ENCODE measurements at regions not wholly inside any gene's neighbourhood (a gene's known extent, or its start where the extent isn't known, plus 50 kb on each side); places are given as distances from the start of the nearest gene placed in this dataset.
"Not testable (repeated sequence)": the region's sequence is repeated elsewhere in the genome, so short reads cannot be mapped to it uniquely, and the experiment has no call there.

GRCh38 chr6:164347455-164347854 is 932.9 kb downstream of the QKI start:
- no peaks in the 10 kb centered on the region for H3K4me1 Mint-ChIP-seq (ENCODE audit: unreplicated experiment)
- peaks cover 1% of the 10 kb centered on the region for H3K27me3 Mint-ChIP-seq (ENCODE audit: unreplicated experiment)
- H3K4me3 Mint-ChIP-seq (ENCODE audit: unreplicated experiment), result no peak overlapping the region
- no peak for DNase-seq (ENCODE audit: low spot score)
- H3K36me3 Mint-ChIP-seq (ENCODE audit: low read depth, unreplicated experiment), result no peaks in the 10 kb centered on the region
- TF ChIP-seq CTCF (IDR thresholded peaks at IDR 0.05; ENCODE audit: unreplicated experiment), result no peak
- no peak overlapping the region for H3K27ac Mint-ChIP-seq (ENCODE audit: unreplicated experiment)
- no peaks in the 10 kb centered on the region for H3K9me3 Mint-ChIP-seq (ENCODE audit: unreplicated experiment)

- no peaks in the 10 kb centered on the region for H3K4me1 Mint-ChIP-seq (ENCODE audit: unreplicated experiment)
- peaks cover 1% of the 10 kb centered on the region for H3K27me3 Mint-ChIP-seq (ENCODE audit: unreplicated experiment)
These were observed 932.1 kb downstream of the QKI start for GRCh38 chr6:164346631-164347030.

GRCh38 chr6:164345806-164346496 is 931.4 kb downstream of the QKI start:
- no peak for TF ChIP-seq CTCF (IDR thresholded peaks at IDR 0.05; ENCODE audit: unreplicated experiment)
- H3K4me1 Mint-ChIP-seq (ENCODE audit: unreplicated experiment), result no peaks in the 10 kb centered on the region
- H3K9me3 Mint-ChIP-seq (ENCODE audit: unreplicated experiment), result no peaks in the 10 kb centered on the region
- H3K27me3 Mint-ChIP-seq (ENCODE audit: unreplicated experiment), result peaks cover 1% of the 10 kb centered on the region
- H3K4me3 Mint-ChIP-seq (ENCODE audit: unreplicated experiment), result no peak overlapping the region
- DNase-seq (ENCODE audit: low spot score), result no peak
- H3K27ac Mint-ChIP-seq (ENCODE audit: unreplicated experiment), result no peak overlapping the region
- no peaks in the 10 kb centered on the region for H3K36me3 Mint-ChIP-seq (ENCODE audit: low read depth, unreplicated experiment)

More at GRCh38 chr6:164346631-164347030, 932.1 kb downstream of the QKI start:
- no peak overlapping the region for H3K4me3 Mint-ChIP-seq (ENCODE audit: unreplicated experiment)
- H3K36me3 Mint-ChIP-seq (ENCODE audit: low read depth, unreplicated experiment), result no peaks in the 10 kb centered on the region
- no peaks in the 10 kb centered on the region for H3K9me3 Mint-ChIP-seq (ENCODE audit: unreplicated experiment)
- no peak for DNase-seq (ENCODE audit: low spot score)
- no peak overlapping the region for H3K27ac Mint-ChIP-seq (ENCODE audit: unreplicated experiment)
- no peak for TF ChIP-seq CTCF (IDR thresholded peaks at IDR 0.05; ENCODE audit: unreplicated experiment)

GRCh38 chr6:164345327-164345726 is 930.8 kb downstream of the QKI start:
- H3K27ac Mint-ChIP-seq (ENCODE audit: unreplicated experiment), result no peak overlapping the region
- no peaks in the 10 kb centered on the region for H3K9me3 Mint-ChIP-seq (ENCODE audit: unreplicated experiment)
- DNase-seq (ENCODE audit: low spot score), result no peak
- peaks cover 1% of the 10 kb centered on the region for H3K27me3 Mint-ChIP-seq (ENCODE audit: unreplicated experiment)
- H3K4me1 Mint-ChIP-seq (ENCODE audit: unreplicated experiment), result no peaks in the 10 kb centered on the region
- TF ChIP-seq CTCF (IDR thresholded peaks at IDR 0.05; ENCODE audit: unreplicated experiment), result no peak
- no peaks in the 10 kb centered on the region for H3K36me3 Mint-ChIP-seq (ENCODE audit: low read depth, unreplicated experiment)
- no peak overlapping the region for H3K4me3 Mint-ChIP-seq (ENCODE audit: unreplicated experiment)

GRCh38 chr6:164344801-164345291 is 930.3 kb downstream of the QKI start:
- Mint-ChIP-seq H3K4me1 (ENCODE audit: unreplicated experiment) (no peaks in the 10 kb centered on the region), H3K36me3 (ENCODE audit: low read depth, unreplicated experiment) (no peaks in the 10 kb centered on the region), H3K27ac (ENCODE audit: unreplicated experiment) (no peak overlapping the region), H3K9me3 (ENCODE audit: unreplicated experiment) (no peaks in the 10 kb centered on the region), H3K27me3 (ENCODE audit: unreplicated experiment) (peaks cover 1% of the 10 kb centered on the region), H3K4me3 (ENCODE audit: unreplicated experiment) (no peak overlapping the region)
- DNase-seq (ENCODE audit: low spot score), result no peak
- TF ChIP-seq CTCF (IDR thresholded peaks at IDR 0.05; ENCODE audit: unreplicated experiment), result no peak

GRCh38 chr6:164339442-164339841 is 924.9 kb downstream of the QKI start:
- DNase-seq (ENCODE audit: low spot score); H3K4me1 Mint-ChIP-seq (ENCODE audit: unreplicated experiment); H3K27me3 Mint-ChIP-seq (ENCODE audit: unreplicated experiment); H3K9me3 Mint-ChIP-seq (ENCODE audit: unreplicated experiment); H3K27ac Mint-ChIP-seq (ENCODE audit: unreplicated experiment); H3K36me3 Mint-ChIP-seq (ENCODE audit: low read depth, unreplicated experiment); H3K4me3 Mint-ChIP-seq (ENCODE audit: unreplicated experiment): not testable (repeated sequence)
